Midbrain (tissue), 1 donor: ENCODE measurements at regions not wholly inside any gene's neighbourhood (a gene's known extent, or its start where the extent isn't known, plus 50 kb on each side); places are given as distances from the start of the nearest gene placed in this dataset.
A peak's percentile ranks its signal among the peaks of the same experiment; 100 is the strongest.
"Not testable (repeated sequence)": the region's sequence is repeated elsewhere in the genome, so short reads cannot be mapped to it uniquely, and the experiment has no call there.

ENCODE experiments used
- DNase-seq: peaks from one replicate; lab custom pipeline; 2025; lab: John Stamatoyannopoulos, UW

DNA sequence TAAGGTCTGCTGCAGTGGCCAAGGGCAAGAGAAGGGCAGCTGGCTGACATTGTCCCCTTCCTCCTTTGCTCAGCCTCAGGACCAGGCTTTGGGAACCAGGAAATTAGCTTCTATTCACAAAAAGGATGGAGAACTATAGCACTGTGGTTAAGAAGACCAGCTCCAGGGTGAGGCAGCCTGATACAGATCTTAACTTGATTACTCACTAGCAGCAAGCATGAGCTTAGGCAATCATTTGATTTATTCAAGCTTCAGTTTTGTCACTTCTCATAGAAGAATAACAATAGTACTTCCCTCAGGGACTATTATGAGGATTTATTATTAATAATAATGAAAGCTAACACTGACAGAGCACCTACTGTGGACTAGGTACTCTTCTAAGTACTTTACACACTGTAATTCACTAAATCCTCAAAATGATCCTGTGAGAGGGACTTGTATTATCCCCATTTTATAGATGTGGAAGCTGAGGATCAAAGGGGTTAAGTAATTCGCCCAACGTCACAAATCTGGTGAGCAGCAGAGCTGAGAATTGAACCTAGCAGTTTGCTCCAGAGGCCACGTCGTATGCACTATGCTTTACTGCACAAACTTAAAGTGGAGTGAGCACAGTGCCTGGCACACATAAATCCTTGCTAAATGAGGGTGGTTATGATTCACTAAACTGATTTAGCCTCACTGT, 130.4 kb upstream of the PAK3 start:
- no peak for DNase-seq

DNA sequence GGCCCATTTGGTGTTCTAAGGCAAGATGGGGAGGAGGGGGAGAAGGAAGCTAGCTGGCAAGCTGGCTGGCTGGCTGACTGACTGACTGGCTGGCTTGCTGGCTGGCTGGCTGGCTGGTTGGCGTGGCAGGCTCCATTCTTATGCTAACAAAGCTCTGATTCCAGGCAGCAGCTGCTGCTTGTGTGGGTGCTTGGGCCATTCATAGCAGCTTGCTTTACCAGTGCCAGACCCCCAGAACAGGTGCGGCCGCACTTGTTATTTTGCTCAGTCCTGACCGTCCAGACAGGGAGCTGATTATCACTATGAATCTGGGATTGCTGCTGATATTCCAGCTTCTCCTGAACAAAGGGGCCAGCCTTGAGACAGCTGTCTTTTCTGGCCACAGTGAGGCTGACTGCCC, 131.2 kb upstream of the PAK3 start:
- DNase-seq = no peak

DNA sequence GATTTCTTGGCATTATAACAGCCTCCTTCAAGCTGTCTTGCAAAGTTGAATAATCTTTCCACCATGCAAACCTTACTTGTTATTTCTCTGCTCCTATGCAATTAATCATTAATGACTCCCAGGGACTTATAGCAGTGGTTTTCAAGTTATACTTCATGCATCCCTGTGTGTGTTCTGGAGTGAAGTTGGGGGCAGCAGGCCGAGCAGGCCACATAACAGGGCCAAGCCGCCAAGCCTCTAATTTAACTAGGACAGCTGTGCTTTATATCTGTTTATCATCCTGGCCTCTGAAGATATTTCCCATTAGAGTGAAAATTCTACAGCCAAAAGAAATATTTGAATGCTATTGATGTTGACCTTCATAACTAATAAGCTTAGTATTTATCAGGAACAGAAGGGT, 133.5 kb upstream of the PAK3 start:
- no peak for DNase-seq

DNA sequence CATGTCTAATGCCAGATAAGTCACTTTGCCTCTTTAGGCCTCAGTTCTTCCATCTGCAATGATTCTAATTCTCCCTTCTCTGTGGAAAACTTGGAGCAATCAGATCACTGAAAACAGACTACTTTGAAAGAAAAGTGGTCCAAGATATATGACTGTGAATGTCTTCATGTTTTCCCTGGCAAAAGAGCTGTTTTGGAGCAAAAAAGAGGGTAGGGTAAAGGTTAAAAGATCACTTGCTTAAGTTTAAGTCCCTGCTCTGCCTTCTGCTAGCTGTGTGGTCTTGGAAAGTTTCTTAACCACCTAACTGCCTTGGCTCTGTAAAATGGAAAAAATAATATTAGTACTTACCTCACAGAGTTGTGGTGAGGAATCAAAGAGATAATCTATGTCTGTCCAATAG, 140.3 kb upstream of the PAK3 start:
- no peak for DNase-seq

DNA sequence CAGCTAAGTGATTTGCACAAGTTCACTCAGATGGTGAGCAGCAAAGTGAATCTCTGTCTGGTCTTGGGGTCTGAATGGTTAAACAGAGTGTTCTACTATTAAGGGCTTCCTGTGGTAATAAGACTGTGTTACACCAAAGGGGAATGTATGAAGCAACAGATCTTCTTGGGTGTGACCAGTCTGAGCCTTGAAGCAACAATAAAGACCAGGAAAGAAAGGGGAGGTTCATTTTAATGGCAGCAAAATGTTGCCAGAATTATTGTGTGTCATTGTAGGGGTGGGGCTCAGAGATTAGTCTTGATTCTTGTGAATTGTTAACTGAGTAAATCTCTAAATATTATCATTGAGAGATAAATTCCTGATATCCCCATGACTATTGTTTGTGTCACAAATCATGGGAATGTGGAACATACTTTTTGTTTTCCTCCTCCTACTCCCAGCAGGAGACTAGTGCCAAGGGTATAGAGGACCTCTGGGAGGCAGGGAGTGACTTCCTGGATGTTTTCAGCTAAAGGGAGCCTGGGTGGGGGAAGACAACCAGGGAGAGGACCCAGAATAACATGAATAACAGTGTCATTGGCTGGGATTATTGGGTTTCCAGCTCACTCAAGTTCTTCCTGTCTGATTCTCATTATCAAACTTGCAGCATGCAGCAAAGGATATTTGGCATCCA, 141.4 kb upstream of the PAK3 start:
- no peak for DNase-seq

DNA sequence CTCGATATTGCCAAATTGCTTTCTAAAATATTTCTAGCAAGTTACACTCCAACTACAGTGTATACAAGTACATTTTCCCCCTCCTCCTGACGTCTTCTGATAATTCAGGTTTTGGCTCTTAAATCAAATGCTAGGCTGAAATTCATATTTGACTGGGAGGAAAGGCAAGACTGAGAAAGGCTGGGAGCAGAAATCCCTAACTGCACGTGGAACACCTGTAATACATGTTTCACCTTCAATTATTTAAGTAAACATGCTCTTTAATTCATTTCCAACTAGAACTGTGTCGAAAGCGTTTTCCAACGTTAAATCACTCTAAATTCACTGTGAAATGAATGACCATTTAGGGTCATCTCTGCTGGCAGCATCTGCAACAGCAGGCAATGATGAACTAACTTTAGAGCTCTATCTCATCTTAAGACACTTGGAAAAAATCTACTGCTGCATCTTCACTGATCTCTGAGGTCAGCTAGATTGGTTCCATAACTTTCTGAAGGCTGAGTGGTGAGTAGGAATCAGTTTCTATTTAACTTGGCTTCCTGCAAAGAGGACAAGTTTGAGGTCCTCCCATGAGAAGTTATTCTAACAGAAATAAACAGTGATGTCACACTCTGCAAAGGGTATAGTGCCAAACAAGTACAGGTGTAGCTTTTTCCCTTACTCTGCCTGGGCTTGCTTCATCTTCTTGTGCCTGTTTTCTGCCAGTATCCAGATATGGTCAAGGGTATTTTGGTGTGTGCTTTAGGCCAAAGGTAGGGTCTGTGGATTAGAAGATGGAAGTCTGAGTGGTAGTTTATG, 144.3 kb upstream of the PAK3 start:
- DNase-seq = no peak

DNA sequence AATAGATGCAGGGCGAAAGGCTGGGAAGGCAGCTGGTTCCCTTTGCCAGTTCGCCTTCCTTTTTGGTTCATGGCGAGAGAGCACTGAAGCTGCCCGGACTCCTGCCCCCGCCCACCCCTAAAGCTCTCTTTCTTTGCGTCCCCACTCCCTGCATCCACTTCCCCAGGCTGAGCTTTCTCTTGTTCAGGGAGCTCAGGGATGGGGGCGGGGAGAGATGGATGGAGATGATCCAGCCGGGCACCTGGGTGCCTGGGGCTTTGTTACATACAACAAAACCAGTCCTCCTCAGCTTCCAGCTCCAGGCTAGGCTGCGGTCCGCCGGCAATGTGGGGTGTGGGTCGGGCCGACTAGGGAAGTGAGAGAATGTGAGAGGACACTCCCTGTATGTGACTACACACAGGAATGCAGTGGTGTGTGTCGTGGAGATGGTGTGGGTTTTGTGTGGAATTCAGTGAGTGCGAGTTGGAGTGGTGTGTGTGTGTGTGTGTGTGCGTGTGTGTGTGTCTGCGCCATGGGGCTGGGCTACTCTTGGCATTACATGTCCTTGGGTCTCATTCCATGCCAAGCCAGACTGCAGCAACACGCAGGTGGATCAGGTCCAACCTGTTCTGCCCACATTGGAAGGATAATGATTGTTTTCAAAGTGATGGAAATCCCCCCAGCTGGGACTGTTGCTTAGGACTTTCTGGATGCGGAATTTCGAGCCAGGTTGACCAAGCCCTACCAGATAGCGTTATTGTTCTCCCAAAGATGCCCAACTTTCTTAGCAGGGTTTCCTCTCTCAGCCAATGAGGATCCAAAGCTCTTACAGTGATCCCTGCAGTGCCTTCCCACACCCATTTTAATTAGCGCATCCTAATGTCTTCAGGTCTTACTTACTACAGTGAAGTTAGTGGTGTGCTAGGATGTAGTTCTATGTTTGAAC, 149.4 kb upstream of the CHRDL1 start:
- DNase-seq = no peak

DNA sequence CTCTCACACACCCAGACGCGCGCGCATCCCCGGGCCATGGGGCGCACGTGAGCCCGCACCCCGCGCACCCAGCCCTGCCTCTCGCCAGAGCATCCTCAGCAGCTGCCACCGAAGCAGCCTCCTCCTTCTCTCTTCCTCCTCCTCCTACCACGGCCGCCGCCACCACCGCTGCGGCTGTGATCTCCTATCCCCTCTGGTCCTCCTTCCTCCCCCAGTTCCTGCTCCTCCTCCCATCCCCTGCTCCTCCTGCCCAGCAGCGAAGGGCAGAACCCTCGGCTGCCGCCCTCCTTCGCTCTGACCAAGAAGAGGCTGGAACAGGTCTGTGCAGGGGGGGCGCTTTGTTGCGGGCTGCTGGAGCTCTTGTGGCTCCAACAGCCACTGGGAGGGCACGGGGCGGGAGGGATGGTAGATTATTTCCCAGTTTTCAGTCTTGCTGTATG, 148.7 kb upstream of the CHRDL1 start:
- peak; percentile 4 for DNase-seq

DNA sequence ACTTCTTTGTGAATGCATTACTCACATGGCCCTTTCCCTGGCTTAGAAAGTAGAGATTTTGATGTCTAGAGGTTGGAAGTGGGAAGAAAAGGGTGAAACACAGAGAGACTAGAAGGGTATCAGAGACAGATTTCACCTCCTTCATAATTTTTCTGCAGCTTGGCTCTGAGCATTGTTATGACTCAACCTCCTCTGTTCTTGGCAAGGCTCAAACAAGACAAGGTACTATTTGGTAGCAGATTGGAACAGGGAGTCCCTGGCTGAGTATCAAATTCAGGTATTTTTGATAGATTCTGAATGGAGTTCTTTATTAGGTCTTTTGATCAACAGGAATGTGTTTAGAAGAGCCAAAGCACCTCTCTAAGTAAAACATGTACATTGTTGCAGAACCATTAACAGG, 146.3 kb upstream of the CHRDL1 start:
- DNase-seq = no peak

DNA sequence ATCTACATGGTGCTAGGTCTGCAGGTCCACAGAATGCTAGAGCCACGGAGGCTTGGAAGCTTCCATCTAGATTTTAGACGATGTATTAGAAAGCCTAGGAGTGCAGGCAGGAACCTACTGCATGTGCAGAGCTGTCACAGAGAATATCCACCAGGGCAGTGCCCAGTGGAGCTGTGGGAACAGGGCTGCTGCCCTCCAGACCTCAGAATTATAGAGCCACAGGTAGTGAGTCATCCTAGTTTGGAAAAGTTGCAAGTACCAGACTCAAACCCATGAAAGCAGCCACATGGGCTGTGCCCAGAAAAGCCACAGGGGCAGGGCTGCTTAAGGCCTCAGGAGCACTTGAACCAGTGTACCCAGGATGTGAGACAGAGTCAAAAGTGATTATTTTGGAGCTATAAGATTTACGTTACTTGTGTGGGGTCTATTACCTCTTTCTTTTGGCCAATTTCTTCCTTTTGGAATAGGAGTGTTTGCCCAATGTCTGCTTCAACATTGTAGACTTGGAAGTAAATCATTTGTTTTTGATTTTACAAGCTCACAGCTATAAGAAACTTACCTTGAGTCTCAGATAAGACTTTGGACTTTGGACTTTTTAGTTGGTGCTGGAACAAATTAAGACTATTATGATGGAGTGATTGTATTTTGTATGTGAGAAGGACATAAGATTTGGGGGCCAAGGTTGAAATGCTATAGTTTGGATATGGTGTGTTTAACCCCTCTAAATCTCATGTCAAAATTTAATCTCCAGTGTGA, 143.5 kb upstream of the CHRDL1 start:
- no peak for DNase-seq

DNA sequence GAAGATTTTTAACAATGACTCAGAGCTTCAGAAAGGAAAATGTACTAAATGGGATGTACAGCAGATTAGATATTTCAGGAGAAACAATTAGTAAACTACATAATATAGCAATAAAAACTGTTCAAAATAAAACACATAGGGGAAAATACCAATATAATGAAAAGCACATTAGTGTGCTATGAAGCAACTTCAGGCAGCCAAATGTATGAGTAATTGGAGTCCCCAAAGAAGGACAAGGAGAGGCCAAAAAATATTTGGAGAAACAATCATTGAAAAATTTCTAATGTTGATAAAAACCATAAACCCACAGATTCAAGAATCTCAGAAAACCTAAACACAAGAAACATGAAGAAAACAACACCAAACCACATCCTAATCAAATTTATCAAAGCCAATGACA, 129.3 kb upstream of the CHRDL1 start:
- no peak for DNase-seq

DNA sequence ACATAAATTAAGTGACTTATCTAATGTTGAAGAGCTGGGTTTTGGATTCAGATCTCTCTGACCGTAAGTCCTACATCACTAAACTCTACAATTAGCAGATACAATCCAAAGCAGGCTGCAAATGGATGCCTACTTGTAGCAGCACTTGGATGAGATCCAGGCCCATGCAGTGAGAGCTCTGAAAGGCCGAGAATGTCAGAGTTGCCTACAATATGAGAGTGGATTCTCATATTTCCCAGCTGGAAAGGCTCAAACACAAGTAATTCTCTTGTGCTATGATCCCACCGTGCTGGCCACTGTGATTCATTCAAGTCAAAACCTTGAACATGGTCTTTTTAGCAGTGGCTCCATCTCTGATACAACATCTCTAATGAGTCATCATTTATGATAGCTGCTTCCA, 125.4 kb upstream of the CHRDL1 start:
- DNase-seq = no peak

DNA sequence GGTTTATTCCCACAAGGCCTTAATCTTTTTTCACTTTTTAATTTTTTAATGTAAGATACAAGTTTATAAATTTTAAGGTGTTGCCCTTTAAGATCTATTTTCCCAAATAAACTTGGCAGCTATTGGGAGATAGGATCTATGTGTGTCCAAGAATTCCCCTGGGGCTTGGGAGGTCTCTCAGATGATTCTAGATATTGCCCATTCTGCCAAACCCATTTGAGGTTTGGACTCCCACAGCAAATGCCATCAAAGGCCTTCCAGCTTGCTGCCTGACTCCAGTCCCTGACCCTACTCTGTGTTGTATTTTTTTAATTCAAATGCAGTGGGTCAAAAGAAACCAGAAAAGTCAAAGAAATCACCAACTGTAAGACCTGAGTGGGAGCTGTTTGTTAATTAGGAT, 120.0 kb upstream of the CHRDL1 start:
- DNase-seq = no peak

DNA sequence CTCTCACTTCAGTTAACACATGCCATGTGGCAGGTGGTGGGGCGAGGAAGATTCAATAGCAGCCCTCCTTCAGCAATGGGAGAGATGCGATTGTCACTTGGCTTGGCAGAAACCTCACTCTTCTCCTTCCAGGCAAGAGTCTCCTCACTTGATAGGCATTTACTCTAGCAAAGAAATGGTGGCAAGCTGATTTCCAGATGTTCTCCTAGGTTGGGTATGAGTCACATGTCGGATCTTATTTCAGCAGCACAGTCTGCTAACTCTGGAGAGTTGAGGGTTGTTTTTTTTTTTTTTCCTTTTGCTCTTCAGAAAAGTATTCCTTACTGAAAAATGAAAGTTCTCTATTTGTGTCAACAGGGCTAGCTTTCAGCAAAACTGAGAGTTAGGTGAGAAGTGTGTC, 119.5 kb upstream of the CHRDL1 start:
- DNase-seq = no peak

DNA sequence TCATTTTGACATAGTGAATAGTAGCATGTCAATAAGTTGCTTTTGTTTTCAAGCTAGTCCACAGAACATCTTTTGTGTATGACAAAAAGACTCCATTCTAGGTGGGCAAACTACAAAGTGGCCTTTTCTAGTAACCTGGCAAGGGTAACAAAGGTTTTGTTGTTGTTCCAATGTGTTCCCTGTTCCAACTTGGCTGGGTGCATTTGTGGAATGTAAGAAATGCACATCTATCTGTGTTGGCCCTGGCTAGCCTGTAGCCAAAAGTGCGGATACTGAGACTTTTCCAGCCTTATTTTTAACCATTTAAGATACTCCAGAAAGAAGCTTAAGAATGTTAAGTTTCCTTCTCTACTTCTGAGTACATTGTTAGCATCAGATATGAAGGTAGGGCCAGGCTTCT, 118.7 kb upstream of the CHRDL1 start:
- DNase-seq = no peak

DNA sequence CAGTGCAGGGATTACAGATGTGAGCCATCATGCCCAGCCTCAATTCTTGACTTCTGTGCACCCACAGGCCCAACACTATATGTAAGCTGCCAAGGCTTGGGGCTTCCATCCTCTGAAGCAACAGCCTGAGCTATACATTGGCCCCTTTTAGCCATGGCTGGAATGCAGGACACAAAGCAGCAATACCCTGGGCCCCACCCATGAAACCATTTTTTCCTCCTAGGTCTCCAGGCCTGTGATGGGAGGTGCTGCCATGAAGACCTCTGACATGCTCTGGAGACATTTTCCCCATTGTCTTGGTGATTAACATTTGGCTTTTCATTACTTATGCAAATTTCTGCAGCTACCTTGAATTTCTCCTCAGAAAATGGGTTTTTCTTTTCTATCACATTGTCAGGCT, 109.1 kb upstream of the CHRDL1 start:
- not testable (repeated sequence) for DNase-seq

DNA sequence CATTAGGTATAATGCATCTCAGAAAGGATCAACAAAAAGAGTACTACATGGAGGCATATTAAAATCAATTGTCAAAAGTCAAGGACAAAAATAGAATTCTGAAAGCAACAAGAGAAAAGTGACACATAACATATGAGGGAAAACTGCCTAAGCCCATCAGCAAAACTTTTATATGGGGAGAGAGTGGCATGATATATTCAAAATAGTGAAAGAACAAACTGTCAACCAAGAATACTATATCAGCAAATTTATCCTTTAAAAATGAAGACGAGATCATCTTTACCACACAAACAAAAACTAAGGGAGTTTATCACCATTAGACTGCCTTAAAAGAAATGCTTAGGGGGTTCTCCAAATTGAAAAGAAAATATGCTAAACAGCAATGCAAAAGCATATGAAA, 86.4 kb upstream of the CHRDL1 start:
- DNase-seq = no peak

DNA sequence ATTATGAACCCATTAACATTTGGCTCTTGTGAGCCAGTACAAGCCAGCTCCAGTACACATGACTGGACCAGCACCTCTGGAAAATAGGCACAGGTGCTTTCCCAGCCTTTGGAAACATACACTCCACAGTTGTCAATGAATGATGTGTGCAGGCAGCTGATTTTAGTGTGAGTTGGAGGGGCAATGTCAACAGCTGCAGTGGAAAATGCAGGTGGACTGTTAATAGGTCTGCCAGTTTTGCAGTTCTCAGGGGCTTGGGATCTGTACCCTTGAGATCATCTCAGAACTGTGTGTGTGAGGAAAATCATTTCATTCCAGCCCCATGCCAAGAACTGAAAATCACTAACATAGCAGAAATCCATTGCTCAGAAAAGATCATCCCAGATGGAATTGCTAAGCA, 81.7 kb upstream of the CHRDL1 start:
- no peak for DNase-seq

DNA sequence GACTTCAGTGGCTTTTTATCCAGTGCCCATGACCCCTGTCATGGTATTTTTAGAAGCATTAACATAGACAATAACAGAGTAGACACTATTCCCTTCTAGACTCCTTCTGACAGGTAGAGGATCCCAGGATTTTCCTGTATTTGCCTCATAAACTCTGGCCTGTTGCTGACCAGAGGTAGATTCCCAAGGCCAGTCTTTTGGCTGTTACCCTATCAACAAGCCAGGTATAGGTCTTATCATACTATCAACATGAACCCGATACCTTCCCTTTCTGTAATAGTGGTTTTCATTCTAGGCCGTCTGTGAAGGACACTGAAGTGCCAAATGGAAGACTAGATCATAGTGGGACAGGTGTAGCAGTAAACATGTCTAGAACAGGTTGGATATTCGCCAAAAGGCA, 76.2 kb upstream of the CHRDL1 start:
- no peak for DNase-seq

DNA sequence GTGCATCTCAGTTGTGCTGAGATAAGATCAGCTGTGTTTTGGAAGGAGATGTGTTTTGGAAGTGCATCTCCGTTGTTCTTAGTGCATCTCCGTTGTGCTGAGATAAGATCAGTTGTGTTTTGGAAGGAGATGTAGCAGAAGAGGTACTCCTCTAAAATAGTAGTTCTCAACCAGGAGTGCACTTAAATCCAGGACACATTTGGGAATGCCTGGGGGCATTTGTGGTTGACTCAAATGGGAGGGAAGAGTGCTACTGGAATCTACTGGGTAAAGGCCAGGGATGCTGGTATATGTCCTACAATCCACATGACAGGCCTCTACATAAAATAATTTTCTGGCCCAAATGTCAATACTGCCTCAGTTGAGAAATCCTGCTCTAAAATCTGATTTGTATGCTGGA, 70.8 kb upstream of the CHRDL1 start:
- no peak for DNase-seq

DNA sequence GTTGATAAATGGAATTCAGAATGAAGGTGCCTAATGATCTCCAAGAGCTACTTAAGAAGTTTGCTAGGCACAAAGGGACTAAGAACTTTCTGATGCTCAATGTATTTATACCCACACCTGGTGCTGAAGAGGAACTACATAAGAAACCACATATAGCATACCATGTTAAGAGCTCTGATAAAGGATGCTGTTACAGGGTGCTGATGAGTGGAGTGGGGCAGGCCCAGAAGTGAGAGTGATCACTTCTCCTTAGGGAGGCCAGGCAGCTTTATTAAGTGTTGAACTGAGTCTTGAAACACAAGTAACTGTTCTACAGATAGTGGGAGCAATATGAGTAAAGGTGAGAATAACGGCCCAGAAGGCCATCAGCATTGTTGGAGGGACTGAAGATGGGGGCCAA, 68.3 kb upstream of the CHRDL1 start:
- no peak for DNase-seq
